GM19324 (cell line): ENCODE measurements at regions not wholly inside any gene's neighbourhood (a gene's known extent, or its start where the extent isn't known, plus 50 kb on each side); places are given as distances from the start of the nearest gene placed in this dataset.

Experiments used
- ATAC-seq: cut with Tn5 transposase; IDR thresholded peaks from one replicate; pipeline ENCODE4 v1.9.1; 2021; ENCODE audit warnings: mild to moderate bottlenecking, moderate library complexity; ENCODE audit not compliant: unreplicated experiment, low FRiP score

GRCh38 chr19:30120860-30121484, 178.9 kb downstream of the URI1 start:
- ATAC-seq = no peak

GRCh38 chr19:30122431-30122830, 180.4 kb downstream of the URI1 start:
- ATAC-seq = no peak

DNA sequence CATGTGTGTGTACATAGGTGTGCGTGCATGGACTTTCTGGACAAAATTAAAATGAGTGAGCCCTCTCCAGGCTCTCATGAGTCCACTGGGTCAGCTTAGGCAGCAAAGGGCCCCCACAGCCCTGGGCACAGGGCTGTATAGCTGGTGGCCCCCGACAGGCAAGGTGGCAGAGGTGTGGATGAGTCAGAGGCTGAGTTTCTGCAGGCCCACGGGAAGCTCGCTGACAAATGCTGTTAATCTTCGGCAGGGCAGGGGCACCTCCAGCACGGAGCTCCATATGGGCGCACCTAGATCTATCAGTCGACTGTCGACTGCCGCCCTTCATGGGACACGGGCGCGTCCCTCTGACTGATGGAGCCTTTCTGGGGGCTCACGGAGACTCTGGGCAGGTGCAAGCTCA, 181.1 kb downstream of the URI1 start:
- ATAC-seq = no peak

GRCh38 chr19:30123611-30124010, 181.6 kb downstream of the URI1 start:
- no peak for ATAC-seq

DNA sequence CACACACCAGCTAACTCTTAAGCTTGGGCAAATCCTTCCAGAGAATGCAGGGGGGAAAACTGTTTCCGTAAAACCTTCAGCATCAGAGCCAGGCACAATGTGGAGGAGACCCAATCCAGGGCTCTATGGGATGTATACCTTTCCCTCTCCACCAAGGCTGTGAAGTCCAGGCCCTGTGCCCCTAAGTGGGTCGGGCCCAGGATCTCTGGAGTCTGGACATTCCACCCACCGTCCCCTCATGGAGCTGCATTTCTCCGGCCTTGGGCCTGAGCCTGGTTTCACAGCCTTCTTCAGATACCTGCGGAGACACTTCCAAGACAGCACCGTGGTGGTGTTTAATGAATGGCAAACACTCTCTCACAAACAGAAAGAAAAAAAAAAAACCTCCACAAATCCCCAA, 186.2 kb downstream of the URI1 start:
- no peak for ATAC-seq

- no peak for ATAC-seq
These were observed 188.5 kb downstream of the URI1 start for GRCh38 chr19:30130356-30131122.

GRCh38 chr19:30131246-30131645, 189.2 kb downstream of the URI1 start:
- ATAC-seq = no peak

DNA sequence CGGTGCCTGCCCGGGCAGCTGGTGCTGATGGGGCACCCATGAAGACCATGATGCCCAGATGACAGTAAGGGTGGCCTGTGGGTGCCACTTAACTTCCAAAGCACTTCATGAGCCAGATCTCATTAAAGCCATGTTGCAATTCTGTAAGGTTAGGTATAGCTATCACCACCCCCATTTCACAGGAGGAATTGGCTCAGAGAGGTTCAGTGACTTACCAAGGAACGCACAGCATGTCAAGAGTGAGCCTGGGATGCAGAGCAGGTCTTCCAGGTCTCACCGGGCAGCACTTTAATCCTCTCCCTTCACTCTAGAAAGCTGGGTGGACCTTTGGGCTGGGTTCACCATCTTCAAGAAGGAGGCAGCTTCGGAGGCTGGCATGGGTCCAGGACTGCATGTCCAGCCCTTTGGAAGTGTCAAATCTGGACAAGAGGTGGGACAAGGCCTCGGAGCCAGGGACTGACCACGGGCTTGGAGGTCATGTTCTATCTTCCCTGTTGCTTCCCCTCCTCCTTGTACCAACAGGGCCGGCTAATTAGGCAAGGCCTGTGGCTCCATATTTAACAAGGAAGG, 189.8 kb downstream of the URI1 start:
- ATAC-seq = no peak

GRCh38 chr19:30132343-30133075, 190.5 kb downstream of the URI1 start:
- no peak for ATAC-seq

- no peak for ATAC-seq
These were observed 191.8 kb downstream of the URI1 start for GRCh38 chr19:30133803-30134202.

GRCh38 chr19:30135093-30135757, 193.2 kb downstream of the URI1 start:
- ATAC-seq = no peak

DNA sequence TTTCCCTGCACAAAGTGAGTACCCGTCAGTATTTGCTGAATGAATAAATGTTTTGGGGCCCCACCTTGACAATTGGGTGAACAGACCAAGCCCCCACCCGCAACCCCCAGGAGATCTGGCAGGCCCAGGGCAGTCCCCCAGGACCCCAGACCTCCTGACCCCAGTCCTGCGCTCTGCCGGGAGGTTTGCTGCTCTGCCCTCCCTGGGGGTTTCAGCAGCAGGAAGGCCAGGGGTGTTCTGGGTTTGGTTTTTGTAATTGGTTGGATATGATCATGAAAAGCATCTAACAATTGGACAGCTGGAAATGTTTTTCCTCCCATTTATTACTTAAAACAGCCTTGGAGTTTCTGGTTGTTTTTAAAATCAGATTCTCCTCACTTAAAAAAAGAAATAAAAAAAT, 193.8 kb downstream of the URI1 start:
- ATAC-seq = no peak

GRCh38 chr19:30136611-30137195, 194.7 kb downstream of the URI1 start:
- no peak for ATAC-seq

GRCh38 chr19:30137747-30138146, 195.7 kb downstream of the URI1 start:
- no peak for ATAC-seq

- no peak for ATAC-seq
These were observed 202.3 kb downstream of the URI1 start for GRCh38 chr19:30144242-30144758.

- no peak for ATAC-seq
These were observed 202.8 kb downstream of the URI1 start for GRCh38 chr19:30144802-30145201.

DNA sequence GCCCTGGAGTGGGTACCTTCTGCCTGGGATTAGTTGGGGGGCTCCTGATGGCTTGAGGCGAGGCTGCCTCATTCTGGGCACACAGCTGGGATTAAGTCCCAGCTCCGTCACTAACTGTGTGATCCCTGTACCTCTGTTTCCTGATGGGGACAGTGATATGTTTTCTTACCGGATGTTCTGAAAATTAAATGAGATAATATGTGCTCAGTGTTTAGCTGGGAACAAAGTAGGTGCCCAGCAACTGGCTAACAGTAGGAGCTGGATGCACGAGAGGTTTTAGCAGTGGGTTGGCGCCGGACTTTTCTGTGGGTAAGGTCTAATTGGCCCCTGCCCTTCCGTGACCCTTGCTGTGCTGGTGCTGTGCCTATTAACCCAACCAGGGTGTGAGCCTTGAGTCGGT, 203.4 kb downstream of the URI1 start:
- ATAC-seq = no peak

GRCh38 chr19:30146346-30146745, 204.3 kb downstream of the URI1 start:
- ATAC-seq = no peak

DNA sequence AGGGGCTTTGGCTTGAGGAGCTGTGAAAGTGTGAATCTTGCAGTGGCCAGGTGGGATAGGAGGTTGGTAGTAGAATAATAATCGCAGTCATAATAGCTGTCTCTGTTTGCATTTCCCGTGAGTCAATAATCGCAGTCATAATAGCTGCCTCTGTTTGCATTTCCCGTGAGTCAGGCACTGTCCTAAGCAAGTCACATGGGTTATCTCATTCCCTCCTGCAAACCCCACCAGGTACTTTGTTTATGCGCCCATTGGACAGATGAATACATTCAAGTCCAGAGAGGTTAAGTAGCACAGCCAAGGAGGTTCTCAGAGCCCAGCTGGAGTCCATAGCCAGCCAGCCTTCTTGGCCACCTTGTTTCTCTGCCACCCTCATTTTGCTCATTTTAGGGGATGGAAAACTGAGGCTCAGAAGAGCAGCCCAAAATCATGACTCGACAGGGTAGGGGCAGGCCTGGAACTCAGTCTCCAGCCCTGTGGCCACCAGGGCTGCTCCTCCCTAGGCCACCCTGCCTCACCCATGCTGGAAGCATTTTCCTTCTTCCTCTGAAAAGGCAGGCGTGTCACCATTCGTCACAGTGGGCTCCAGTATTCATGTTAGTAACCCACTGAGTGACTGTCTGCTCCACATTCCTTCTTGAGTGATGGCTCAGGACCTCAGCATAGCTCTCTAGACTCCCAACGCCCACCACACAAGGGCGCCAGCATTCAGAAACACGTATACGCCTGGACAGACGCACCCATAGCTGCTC, 206.2 kb downstream of the URI1 start:
- no peak for ATAC-seq
